ENCODE measurements at regions not wholly inside any gene's neighbourhood (a gene's known extent, or its start where the extent isn't known, plus 50 kb on each side); places are given as distances from the start of the nearest gene placed in this dataset.

GRCh38 chr7:142321391-142321790 lies 63.5 kb upstream of the PRSS58 start:
- no peak for TF ChIP-seq CTCF (IDR thresholded peaks at IDR 0.05)
- no peak for TF ChIP-seq POLR2A (IDR thresholded peaks at IDR 0.05)

All from vagina (tissue), 2 donors.